Sigmoid colon (tissue), 6 donors: ENCODE measurements at regions not wholly inside any gene's neighbourhood (a gene's known extent, or its start where the extent isn't known, plus 50 kb on each side); places are given as distances from the start of the nearest gene placed in this dataset.

Experiments
- DNase-seq: peaks from one replicate; pipeline ENCODE4 v3.0.0-alpha.2; 2019
- H3K27ac ChIP-seq, 4 donors: fragments of 200-600 bp; sonication (generic); one replicate each; pipeline ENCODE4 v1.5.1; 2016 to 2019; ENCODE audit warnings: mild to moderate bottlenecking in 1 of 4
- H3K27me3 ChIP-seq, 3 donors: fragments of 200-600 bp; sonication (generic); one replicate each; pipeline ENCODE4 v1.5.1; 2019; ENCODE audit warnings: mild to moderate bottlenecking in 1 of 3
- H3K36me3 ChIP-seq, 4 donors: fragments of 200-600 bp; sonication (generic); one replicate each; pipeline ENCODE4 v1.5.1; 2016 to 2019
- H3K4me1 ChIP-seq, 4 donors: fragments of 200-600 bp; sonication (generic); one replicate each; pipeline ENCODE4 v1.5.1; 2017 to 2019
- H3K4me3 ChIP-seq, 4 donors: fragments of 200-600 bp; sonication (generic); one replicate each; pipeline ENCODE4 v1.5.1; 2017 to 2019; ENCODE audit warnings: mild to moderate bottlenecking in 2 of 4, moderate library complexity in 1 of 4
- H3K9me3 ChIP-seq, 4 donors: fragments of 200-600 bp in 3 of 4; sonication (generic) in 3 of 4; one replicate each; pipeline versions ENCODE4 v1.5.1 to v1.6.1; 2013 to 2019
- EP300 ChIP-seq, 4 donors: sonication (generic); formaldehyde crosslinking; IDR thresholded peaks; one replicate each; pipeline ENCODE4 v1.6.1; 2017; ENCODE audit warnings: antibody characterized with exemption in 4 of 4
- POLR2A ChIP-seq, 2 donors: fragments of 450-650 bp; IDR thresholded peaks; one replicate each; pipeline ENCODE4 v1.6.1; 2016; ENCODE audit warnings: antibody characterized with exemption in 2 of 2, mild to moderate bottlenecking in 2 of 2, moderate library complexity in 2 of 2
- POLR2AphosphoS5 ChIP-seq, 4 donors: sonication (generic); formaldehyde crosslinking; IDR thresholded peaks; one replicate each; pipeline ENCODE4 v1.6.1; 2017; ENCODE audit warnings: antibody characterized with exemption in 4 of 4
- WGBS, 2 donors: extraction: QIAGEN DNeasy Blood & Tissue Kit; methylation state at CpG; one replicate each; pipeline ENCODE4 v1.1.7; 2013; 5-methylcytosine and 5-hydroxymethylcytosine counted together
- intact Hi-C: fragments of 100-400 bp; cut with DNase I; formaldehyde crosslinking; loops from one replicate; pipeline ENCODE4 v1.15.1; 2023
- TF ChIP-seq, protein P1 (sequence below), 4 experiments: fragments of 450-650 bp in 3 of 4; fragments of 200-600 bp in 1 of 4; IDR thresholded peaks; one replicate each; pipeline ENCODE4 v1.5.1; 2016 to 2019; ENCODE audit warnings: antibody characterized with exemption in 4 of 4, mild to moderate bottlenecking in 3 of 4, moderate library complexity in 2 of 4
- donor health status: healthy with polysubstance abuse.
- donor health status: healthy.

DNA sequence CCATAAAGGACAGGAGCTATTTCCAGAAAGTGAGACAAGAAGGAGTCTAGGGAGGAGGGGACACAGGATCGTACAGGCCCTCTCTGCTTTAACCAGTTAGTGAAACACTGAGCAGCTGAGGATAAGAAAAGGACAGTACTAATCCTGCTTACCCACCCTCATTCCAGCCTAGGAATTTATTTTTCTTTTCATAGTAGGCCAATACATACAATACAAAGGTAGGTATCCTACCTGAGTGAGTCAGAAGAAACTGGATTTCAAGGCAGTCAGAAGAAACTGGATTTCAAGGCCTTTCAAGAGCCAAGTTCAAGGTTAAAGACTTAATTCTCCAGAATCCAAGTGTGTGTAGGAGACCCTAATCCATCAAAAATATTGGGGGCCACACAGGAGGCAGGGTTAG, 65.3 kb downstream of the EOMES start:
- Histone ChIP-seq H3K9me3 (no peaks in the 10 kb centered on the region), H3K4me3 (no peak overlapping the region), H3K27me3 (no peaks in the 10 kb centered on the region), H3K4me1 (no peaks in the 10 kb centered on the region), H3K27ac (no peak overlapping the region), H3K36me3 (no peaks in the 10 kb centered on the region)
- DNase-seq: no peak
- TF ChIP-seq POLR2AphosphoS5 (IDR thresholded peaks at IDR 0.05): no peak
- no peak for TF ChIP-seq POLR2A (IDR thresholded peaks at IDR 0.05)
- TF ChIP-seq, protein P1, sequence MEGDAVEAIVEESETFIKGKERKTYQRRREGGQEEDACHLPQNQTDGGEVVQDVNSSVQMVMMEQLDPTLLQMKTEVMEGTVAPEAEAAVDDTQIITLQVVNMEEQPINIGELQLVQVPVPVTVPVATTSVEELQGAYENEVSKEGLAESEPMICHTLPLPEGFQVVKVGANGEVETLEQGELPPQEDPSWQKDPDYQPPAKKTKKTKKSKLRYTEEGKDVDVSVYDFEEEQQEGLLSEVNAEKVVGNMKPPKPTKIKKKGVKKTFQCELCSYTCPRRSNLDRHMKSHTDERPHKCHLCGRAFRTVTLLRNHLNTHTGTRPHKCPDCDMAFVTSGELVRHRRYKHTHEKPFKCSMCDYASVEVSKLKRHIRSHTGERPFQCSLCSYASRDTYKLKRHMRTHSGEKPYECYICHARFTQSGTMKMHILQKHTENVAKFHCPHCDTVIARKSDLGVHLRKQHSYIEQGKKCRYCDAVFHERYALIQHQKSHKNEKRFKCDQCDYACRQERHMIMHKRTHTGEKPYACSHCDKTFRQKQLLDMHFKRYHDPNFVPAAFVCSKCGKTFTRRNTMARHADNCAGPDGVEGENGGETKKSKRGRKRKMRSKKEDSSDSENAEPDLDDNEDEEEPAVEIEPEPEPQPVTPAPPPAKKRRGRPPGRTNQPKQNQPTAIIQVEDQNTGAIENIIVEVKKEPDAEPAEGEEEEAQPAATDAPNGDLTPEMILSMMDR (IDR thresholded peaks at IDR 0.05): no peak
- TF ChIP-seq EP300 (IDR thresholded peaks at IDR 0.05): no peak
- intact Hi-C loops: no loop called here
- WGBS, 2 donors: 85 to 96% methylated on average over 1 of the region's 1 CpG

DNA sequence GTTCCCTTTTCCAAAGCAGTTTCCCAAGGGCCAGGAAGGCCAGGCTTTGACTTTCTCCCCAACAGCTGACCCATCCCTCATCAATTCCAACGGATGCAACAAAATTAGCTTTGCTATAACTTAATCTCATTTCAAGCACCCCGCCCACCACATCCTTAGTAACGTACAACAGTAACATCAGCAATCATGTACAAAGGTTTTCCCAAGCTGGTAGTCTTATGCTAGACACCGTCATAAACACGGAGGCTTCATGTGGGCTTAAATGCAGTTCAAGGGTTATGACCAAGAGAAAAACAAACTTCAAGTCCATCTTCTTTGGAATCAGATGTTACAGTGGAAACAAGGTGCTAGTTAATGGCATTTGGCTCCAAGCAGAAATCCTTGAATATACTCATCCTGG, 66.6 kb downstream of the EOMES start:
- Histone ChIP-seq H3K36me3 (no peaks in the 10 kb centered on the region), H3K9me3 (no peaks in the 10 kb centered on the region), H3K4me3 (no peak overlapping the region), H3K27me3 (no peaks in the 10 kb centered on the region), H3K27ac (no peak overlapping the region), H3K4me1 (no peaks in the 10 kb centered on the region)
- intact Hi-C loops: no loop called here
- no peak for DNase-seq
- 80 to 87% methylated on average over 5 of the region's 5 CpGs for WGBS, 2 donors
- TF ChIP-seq POLR2A (IDR thresholded peaks at IDR 0.05): no peak
- no peak for TF ChIP-seq EP300 (IDR thresholded peaks at IDR 0.05)
- TF ChIP-seq, protein P1 (IDR thresholded peaks at IDR 0.05): no peak

DNA sequence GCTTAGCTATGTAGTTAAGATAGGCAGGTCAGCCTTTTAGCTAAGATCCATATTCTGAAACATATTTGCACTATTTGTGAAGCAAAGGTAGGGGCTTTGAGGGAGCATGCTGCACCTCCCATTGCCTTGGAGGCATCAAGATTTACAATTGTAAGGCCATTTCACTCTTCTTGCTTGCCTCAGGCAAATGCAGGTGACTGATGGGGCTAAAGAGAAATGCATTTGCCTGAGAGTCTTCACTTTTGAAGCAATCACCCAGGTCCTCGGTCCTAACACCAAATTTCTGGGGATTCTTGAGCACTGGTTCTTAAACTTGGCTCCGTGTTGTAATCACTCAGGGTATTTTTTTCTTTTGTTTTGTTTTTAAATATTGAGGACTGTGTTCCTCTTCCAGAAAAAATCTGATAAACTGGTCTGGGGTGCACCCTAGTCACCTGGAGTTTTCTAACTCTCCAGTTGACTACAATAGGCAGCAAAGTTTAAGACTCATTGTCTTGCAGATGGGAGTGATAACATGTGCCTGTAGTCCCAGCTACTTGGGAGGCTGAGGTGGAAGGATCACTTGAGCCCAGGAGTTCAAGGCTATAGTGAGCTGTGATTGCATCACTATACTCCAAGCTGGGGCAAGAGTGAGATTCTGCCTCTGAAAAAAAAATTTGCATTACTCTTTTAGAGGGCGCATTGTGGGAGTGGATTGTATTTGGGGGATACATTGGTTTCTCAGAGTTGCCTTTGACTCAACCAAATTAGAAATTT, 68.1 kb downstream of the EOMES start:
- 93 to 95% methylated on average over 3 of the region's 3 CpGs for WGBS, 2 donors
- no peak for DNase-seq
- no peak overlapping the region for H3K4me3 ChIP-seq
- intact Hi-C loops: no loop called here
- TF ChIP-seq POLR2A (IDR thresholded peaks at IDR 0.05): no peak
- TF ChIP-seq EP300 (IDR thresholded peaks at IDR 0.05): no peak
- TF ChIP-seq, protein P1 (IDR thresholded peaks at IDR 0.05): no peak
- no peak for TF ChIP-seq POLR2AphosphoS5 (IDR thresholded peaks at IDR 0.05)
- no peaks in the 10 kb centered on the region for H3K36me3 ChIP-seq
- no peaks in the 10 kb centered on the region for H3K27me3 ChIP-seq
- no peaks in the 10 kb centered on the region for H3K9me3 ChIP-seq
- H3K27ac ChIP-seq: no peak overlapping the region
- H3K4me1 ChIP-seq: no peaks in the 10 kb centered on the region

DNA sequence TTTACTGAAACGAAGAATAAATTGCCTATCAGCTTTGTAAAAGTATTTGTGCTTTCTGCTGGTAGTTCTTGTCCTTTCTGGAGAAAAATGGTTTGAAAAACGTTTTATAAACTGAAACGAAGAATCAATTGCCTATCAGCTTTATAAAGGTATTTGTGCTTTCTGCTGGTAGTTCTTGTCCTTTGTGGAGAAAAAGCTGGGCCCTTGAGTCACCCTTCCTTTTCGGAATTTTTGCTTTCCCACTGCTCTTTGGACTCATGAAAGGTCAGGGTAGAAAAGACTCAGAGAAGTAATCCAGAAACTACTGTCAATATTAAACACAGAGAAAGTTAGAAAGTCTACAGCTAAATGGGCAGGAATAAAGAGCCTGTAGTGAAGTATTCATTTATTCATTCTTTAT, 72.8 kb downstream of the EOMES start:
- Histone ChIP-seq H3K4me3 (no peak overlapping the region), H3K9me3 (no peaks in the 10 kb centered on the region), H3K4me1 (no peaks in the 10 kb centered on the region), H3K36me3 (no peaks in the 10 kb centered on the region), H3K27me3 (no peaks in the 10 kb centered on the region), H3K27ac (no peak overlapping the region)
- intact Hi-C loops: no loop called here
- WGBS, 2 donors: 82 to 87% methylated on average over 4 of the region's 4 CpGs
- TF ChIP-seq POLR2AphosphoS5 (IDR thresholded peaks at IDR 0.05) (no peak), EP300 (IDR thresholded peaks at IDR 0.05) (no peak), POLR2A (IDR thresholded peaks at IDR 0.05) (no peak)
- TF ChIP-seq, protein P1 (IDR thresholded peaks at IDR 0.05): no peak
- DNase-seq: no peak

DNA sequence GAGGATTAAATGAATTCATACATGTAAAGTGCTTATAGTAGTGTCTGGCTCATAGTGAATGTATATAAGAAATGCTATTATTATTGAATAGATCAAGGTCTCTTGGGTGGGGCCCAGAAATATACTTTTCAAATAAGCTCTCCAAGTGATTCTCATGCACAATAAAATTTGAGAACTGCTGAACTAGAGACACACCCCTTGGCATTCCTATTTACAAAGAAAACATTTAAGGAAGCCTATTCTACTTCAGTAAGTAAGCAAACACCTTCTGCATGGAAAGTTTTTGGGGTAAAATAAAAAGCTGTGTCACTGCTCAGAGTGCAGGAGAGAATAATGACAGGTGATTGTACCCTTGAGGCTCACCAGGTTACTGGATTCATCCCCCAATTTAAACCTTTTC, 75.2 kb downstream of the EOMES start:
- no peak for DNase-seq
- intact Hi-C loops: no loop called here
- TF ChIP-seq EP300 (IDR thresholded peaks at IDR 0.05): no peak
- TF ChIP-seq, protein P1 (IDR thresholded peaks at IDR 0.05): no peak
- TF ChIP-seq POLR2A (IDR thresholded peaks at IDR 0.05): no peak
- TF ChIP-seq POLR2AphosphoS5 (IDR thresholded peaks at IDR 0.05): no peak
- H3K27me3 ChIP-seq: no peaks in the 10 kb centered on the region
- no peak overlapping the region for H3K27ac ChIP-seq
- no peaks in the 10 kb centered on the region for H3K36me3 ChIP-seq
- no peaks in the 10 kb centered on the region for H3K9me3 ChIP-seq
- H3K4me1 ChIP-seq: no peaks in the 10 kb centered on the region
- H3K4me3 ChIP-seq: no peak overlapping the region
